ENCODE measurements at regions not wholly inside any gene's neighbourhood (a gene's known extent, or its start where the extent isn't known, plus 50 kb on each side); places are given as distances from the start of the nearest gene placed in this dataset.
"Not testable (repeated sequence)": the region's sequence is repeated elsewhere in the genome, so short reads cannot be mapped to it uniquely, and the experiment has no call there.

DNA sequence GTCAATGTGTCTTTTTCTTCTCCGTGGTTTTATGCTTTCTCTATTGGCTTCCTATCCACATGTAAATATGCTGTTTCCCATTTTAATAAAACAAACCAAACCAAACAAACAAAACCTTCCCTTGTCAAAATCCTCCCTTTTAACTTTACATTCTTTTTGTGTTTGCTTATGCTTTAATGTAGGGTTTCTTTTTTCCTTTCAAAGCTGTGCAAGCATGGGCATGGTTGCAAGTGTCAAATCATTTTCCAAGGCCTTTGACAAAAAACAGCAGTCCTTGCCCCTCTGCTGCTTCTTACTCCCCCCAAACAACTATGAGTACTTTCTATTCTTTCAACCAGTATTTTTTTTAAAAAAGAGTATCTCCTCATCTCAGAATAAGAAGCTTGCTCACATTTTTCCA, 66.0 kb upstream of the ACYP2 start:
- no peaks in the 10 kb centered on the region for H3K27me3 Mint-ChIP-seq (ENCODE audit: insufficient read depth, unreplicated experiment)
- POLR2A ChIA-PET, result no interaction called here
- 0 out of 2 replicates have a peak, but pooled peaks cover 10% of the 10 kb centered on the region for H3K9me3 ChIP-seq
- CTCF ChIA-PET, result no interaction called here
- H3K4me3 Mint-ChIP-seq (ENCODE audit: unreplicated experiment), result no peak overlapping the region
- H3K4me1 Mint-ChIP-seq (ENCODE audit: low read depth, unreplicated experiment), result peaks cover 7% of the 10 kb centered on the region
- intact Hi-C loops (cut with micrococcal nuclease; ENCODE audit: unreplicated experiment), result no loop called here
- BruUV-seq (replicated peaks), result no TSS peak
- no peaks in the 10 kb centered on the region for H3K36me3 Mint-ChIP-seq (ENCODE audit: insufficient read depth, unreplicated experiment)
- no peaks in the 10 kb centered on the region for H3K27me3 ChIP-seq (replicated peaks; ENCODE audit: control insufficient read depth, insufficient read depth, low read length)
- H3K4me1 ChIP-seq, result no peaks in the 10 kb centered on the region
- no peaks in the 10 kb centered on the region for H3K9me3 Mint-ChIP-seq (ENCODE audit: unreplicated experiment)
- H3K27ac Mint-ChIP-seq (ENCODE audit: unreplicated experiment), result no peak overlapping the region
- H3K36me3 ChIP-seq (ENCODE audit: control insufficient read depth, insufficient read depth, low read length), result no peaks in the 10 kb centered on the region
- H3K4me3 ChIP-seq (ENCODE audit: low read depth, low read length), result no peak overlapping the region
- TF ChIP-seq CTCF (IDR thresholded peaks at IDR 0.05; ENCODE audit: insufficient read depth in 1 of 2, low read depth in 1 of 2, low read length in 1 of 2, severe bottlenecking in 1 of 2, unreplicated experiment in 1 of 2), result no peak
- DNase-seq, result no peak

DNA sequence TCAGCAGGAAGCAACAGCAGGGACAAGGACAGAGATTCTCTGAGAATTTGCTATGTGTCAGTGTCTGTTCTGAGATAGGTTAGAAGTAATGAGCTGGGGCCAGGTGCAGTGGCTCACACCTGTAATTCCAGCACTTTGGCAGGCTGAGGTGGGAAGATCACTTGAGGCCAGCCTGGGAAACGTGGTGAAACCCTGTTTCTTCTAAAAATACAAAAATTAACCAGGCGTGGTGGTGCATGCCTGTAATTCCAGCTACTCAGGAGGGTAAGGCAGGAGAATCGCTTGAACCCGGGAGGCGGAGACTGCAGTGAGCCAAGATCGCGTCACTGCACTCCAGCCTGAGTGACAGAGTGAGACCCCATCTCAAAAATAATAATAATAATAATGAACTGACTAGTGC, 66.5 kb upstream of the ACYP2 start:
- H3K27me3 ChIP-seq (replicated peaks; ENCODE audit: control insufficient read depth, insufficient read depth, low read length); H3K9me3 Mint-ChIP-seq (ENCODE audit: unreplicated experiment); H3K36me3 Mint-ChIP-seq (ENCODE audit: insufficient read depth, unreplicated experiment); H3K4me1 Mint-ChIP-seq (ENCODE audit: low read depth, unreplicated experiment); DNase-seq; intact Hi-C loops (cut with micrococcal nuclease; ENCODE audit: unreplicated experiment); H3K27ac Mint-ChIP-seq (ENCODE audit: unreplicated experiment); H3K4me1 ChIP-seq; POLR2A ChIA-PET; H3K4me3 Mint-ChIP-seq (ENCODE audit: unreplicated experiment); H3K27me3 Mint-ChIP-seq (ENCODE audit: insufficient read depth, unreplicated experiment); H3K4me3 ChIP-seq (ENCODE audit: low read depth, low read length); H3K36me3 ChIP-seq (ENCODE audit: control insufficient read depth, insufficient read depth, low read length); BruUV-seq (replicated peaks); CTCF ChIA-PET: not testable (repeated sequence)
- H3K9me3 ChIP-seq, result 0 out of 2 replicates have a peak, but pooled peaks cover 10% of the 10 kb centered on the region

DNA sequence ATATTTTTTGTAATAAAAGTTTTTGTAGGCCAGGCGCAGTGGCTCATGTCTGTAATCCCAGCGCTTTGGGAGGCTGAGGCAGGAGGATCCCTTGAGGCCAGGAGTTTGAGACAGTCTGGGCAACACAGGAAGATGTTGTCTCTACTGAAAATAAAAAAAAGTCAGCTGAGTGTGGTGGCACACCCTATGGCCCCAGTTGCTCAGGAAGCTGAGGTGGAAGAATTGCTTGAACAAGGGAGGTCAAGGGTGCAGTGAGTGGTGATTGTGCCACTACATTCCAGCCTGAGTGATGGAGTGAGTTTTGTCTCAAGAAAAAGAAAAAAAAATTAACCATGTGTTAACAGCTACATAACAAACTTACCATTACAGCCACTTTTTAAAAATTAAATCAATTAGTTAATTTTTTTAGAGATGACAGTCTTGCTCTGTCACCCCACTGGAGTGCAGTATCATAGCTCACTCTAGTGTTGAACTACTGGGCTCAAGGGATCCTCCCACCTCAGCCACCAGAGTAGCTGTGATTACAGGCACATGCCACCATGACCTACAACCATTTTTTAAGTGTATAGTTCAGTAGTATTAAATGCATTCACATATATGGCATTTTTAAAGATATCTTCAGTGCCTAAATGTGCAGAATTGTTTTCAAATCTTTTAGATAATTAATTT, 67.2 kb upstream of the ACYP2 start:
- Histone ChIP-seq H3K4me1 (no peaks in the 10 kb centered on the region), H3K36me3 (ENCODE audit: control insufficient read depth, insufficient read depth, low read length) (no peaks in the 10 kb centered on the region), H3K9me3 (0 out of 2 replicates have a peak, but pooled peaks cover 10% of the 10 kb centered on the region), H3K27me3 (replicated peaks; ENCODE audit: control insufficient read depth, insufficient read depth, low read length) (no peaks in the 10 kb centered on the region), H3K4me3 (ENCODE audit: low read depth, low read length) (no peak overlapping the region)
- Mint-ChIP-seq H3K27me3 (ENCODE audit: insufficient read depth, unreplicated experiment) (no peaks in the 10 kb centered on the region), H3K4me1 (ENCODE audit: low read depth, unreplicated experiment) (peaks cover 7% of the 10 kb centered on the region), H3K4me3 (ENCODE audit: unreplicated experiment) (no peak overlapping the region), H3K36me3 (ENCODE audit: insufficient read depth, unreplicated experiment) (no peaks in the 10 kb centered on the region), H3K9me3 (ENCODE audit: unreplicated experiment) (no peaks in the 10 kb centered on the region), H3K27ac (ENCODE audit: unreplicated experiment) (no peak overlapping the region)
- no peak for TF ChIP-seq CTCF (IDR thresholded peaks at IDR 0.05; ENCODE audit: insufficient read depth in 1 of 2, low read depth in 1 of 2, low read length in 1 of 2, severe bottlenecking in 1 of 2, unreplicated experiment in 1 of 2)
- intact Hi-C loops (cut with micrococcal nuclease; ENCODE audit: unreplicated experiment), result no loop called here
- DNase-seq, result no peak
- POLR2A ChIA-PET, result no interaction called here
- no TSS peak for BruUV-seq (replicated peaks)
- CTCF ChIA-PET, result no interaction called here

- CTCF ChIA-PET, result no interaction called here
Observed at GRCh38 chr2:54047658-54048057, 67.8 kb upstream of the ACYP2 start.

More at GRCh38 chr2:54047658-54048057, 67.8 kb upstream of the ACYP2 start:
- no peak overlapping the region for H3K27ac Mint-ChIP-seq (ENCODE audit: unreplicated experiment)
- H3K4me1 ChIP-seq, result no peaks in the 10 kb centered on the region
- H3K4me1 Mint-ChIP-seq (ENCODE audit: low read depth, unreplicated experiment), result peaks cover 7% of the 10 kb centered on the region
- no peaks in the 10 kb centered on the region for H3K27me3 Mint-ChIP-seq (ENCODE audit: insufficient read depth, unreplicated experiment)
- no TSS peak for BruUV-seq (replicated peaks)
- POLR2A ChIA-PET, result no interaction called here
- no peaks in the 10 kb centered on the region for H3K9me3 Mint-ChIP-seq (ENCODE audit: unreplicated experiment)
- H3K36me3 Mint-ChIP-seq (ENCODE audit: insufficient read depth, unreplicated experiment), result no peaks in the 10 kb centered on the region
- no peaks in the 10 kb centered on the region for H3K27me3 ChIP-seq (replicated peaks; ENCODE audit: control insufficient read depth, insufficient read depth, low read length)
- TF ChIP-seq CTCF (IDR thresholded peaks at IDR 0.05; ENCODE audit: insufficient read depth in 1 of 2, low read depth in 1 of 2, low read length in 1 of 2, severe bottlenecking in 1 of 2, unreplicated experiment in 1 of 2), result no peak
- H3K4me3 Mint-ChIP-seq (ENCODE audit: unreplicated experiment), result no peak overlapping the region
- H3K4me3 ChIP-seq (ENCODE audit: low read depth, low read length), result no peak overlapping the region
- intact Hi-C loops (cut with micrococcal nuclease; ENCODE audit: unreplicated experiment), result no loop called here
- no peak for DNase-seq
- H3K36me3 ChIP-seq (ENCODE audit: control insufficient read depth, insufficient read depth, low read length), result no peaks in the 10 kb centered on the region
- H3K9me3 ChIP-seq, result 0 out of 2 replicates have a peak, but pooled peaks cover 10% of the 10 kb centered on the region
